Smooth muscle cell (in vitro differentiated cells): ENCODE measurements at regions not wholly inside any gene's neighbourhood (a gene's known extent, or its start where the extent isn't known, plus 50 kb on each side); places are given as distances from the start of the nearest gene placed in this dataset.

Source experiments
- DNase-seq: peaks from one replicate; lab custom pipeline; 2025; ENCODE audit not compliant: unreplicated experiment; lab: John Stamatoyannopoulos, UW
- H2AFZ ChIP-seq: fragments of 200-600 bp; sonication (generic); 2 replicates; pipeline ENCODE4 v1.6.0; 2016; ENCODE audit warnings: antibody characterized with exemption, low read depth, mild to moderate bottlenecking
- H3F3A ChIP-seq: fragments of 200-600 bp; sonication (generic); 2 replicates; pipeline ENCODE4 v1.6.0; 2017; ENCODE audit warnings: antibody characterized with exemption, low read depth
- H3K27ac ChIP-seq: fragments of 200-600 bp; sonication (generic); 2 replicates; pipeline ENCODE4 v1.5.1; 2016; ENCODE audit warnings: low read depth, mild to moderate bottlenecking
- H3K27me3 ChIP-seq: fragments of 200-600 bp; sonication (generic); 2 replicates; pipeline ENCODE4 v1.6.1; 2016; ENCODE audit warnings: low read depth, mild to moderate bottlenecking
- H3K36me3 ChIP-seq: fragments of 200-600 bp; sonication (generic); 2 replicates; pipeline ENCODE4 v1.5.1; 2016; ENCODE audit warnings: low read depth
- H3K4me1 ChIP-seq: fragments of 200-600 bp; sonication (generic); 2 replicates; pipeline ENCODE4 v1.5.1; 2016; ENCODE audit warnings: low read depth
- H3K4me2 ChIP-seq: fragments of 200-600 bp; sonication (generic); 2 replicates; pipeline ENCODE4 v1.6.0; 2016; ENCODE audit warnings: mild to moderate bottlenecking
- H3K4me3 ChIP-seq: fragments of 200-600 bp; sonication (generic); 2 replicates; pipeline ENCODE4 v1.5.1; 2016; ENCODE audit warnings: mild to moderate bottlenecking
- H3K79me2 ChIP-seq: fragments of 200-600 bp; sonication (generic); 2 replicates; pipeline ENCODE4 v1.6.0; 2016; ENCODE audit warnings: low read depth, mild to moderate bottlenecking
- H3K9ac ChIP-seq: fragments of 200-600 bp; sonication (generic); 2 replicates; pipeline ENCODE4 v1.6.0; 2016; ENCODE audit warnings: low read depth
- H3K9me3 ChIP-seq: fragments of 200-600 bp; sonication (generic); replicated peaks from 2 replicates; pipeline ENCODE4 v1.5.1; 2016; ENCODE audit warnings: low read depth
- H4K20me1 ChIP-seq: fragments of 200-600 bp; sonication (generic); 2 replicates; pipeline ENCODE4 v1.6.0; 2016; ENCODE audit warnings: low read depth
- CTCF ChIP-seq: fragments of 200-600 bp; sonication (generic); IDR thresholded peaks from 2 replicates; pipeline ENCODE4 v1.5.1; 2017; ENCODE audit warnings: borderline replicate concordance, mild to moderate bottlenecking, antibody characterized with exemption; ENCODE audit not compliant: insufficient read depth, poor library complexity, severe bottlenecking
- WGBS: methylation state at CpG from one replicate; pipeline ENCODE4 v1.1.7; 2016; ENCODE audit warnings: low lambda C conversion rate; 5-methylcytosine and 5-hydroxymethylcytosine counted together

- H3K4me2 ChIP-seq = no peak overlapping the region
- H3K9ac ChIP-seq = no peak overlapping the region
- H3K27ac ChIP-seq = no peak overlapping the region
- TF ChIP-seq CTCF = no peak
- DNase-seq = no peak
- no peaks in the 10 kb centered on the region for H3K9me3 ChIP-seq
- H3K36me3 ChIP-seq = no peaks in the 10 kb centered on the region
- WGBS = 93% methylated on average over 4 of the region's 4 CpGs
- H3K4me1 ChIP-seq = no peaks in the 10 kb centered on the region
- no peaks in the 10 kb centered on the region for H3K79me2 ChIP-seq
- H2AFZ ChIP-seq = no peak overlapping the region
- no peaks in the 10 kb centered on the region for H3K27me3 ChIP-seq
- no peak overlapping the region for H3K4me3 ChIP-seq
- H3F3A ChIP-seq = no peaks in the 10 kb centered on the region
- no peaks in the 10 kb centered on the region for H4K20me1 ChIP-seq
Observed at GRCh38 chr2:111653913-111654312, 230.1 kb downstream of the ANAPC1 start.

DNA sequence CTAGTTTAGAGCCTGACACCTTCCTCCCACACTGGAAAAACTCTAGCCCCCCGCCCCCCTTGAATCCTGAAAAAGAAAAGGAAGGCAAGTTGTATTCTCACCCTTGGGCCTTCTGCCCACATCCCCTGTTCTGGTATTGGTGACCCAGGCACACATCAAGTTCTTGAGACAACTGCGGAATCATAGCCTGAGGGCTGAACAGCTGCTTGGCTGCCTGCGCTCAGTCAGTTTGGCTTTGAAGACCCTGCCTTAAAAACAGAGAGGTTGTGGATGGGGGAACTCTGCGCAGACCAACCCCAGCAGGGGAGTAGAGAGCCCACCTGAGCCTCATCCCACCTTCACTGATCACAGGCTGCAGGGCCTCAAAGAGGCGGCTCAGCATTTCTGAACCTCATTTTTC lies 229.2 kb downstream of the ANAPC1 start:
- Histone ChIP-seq H3K4me3 (no peak overlapping the region), H3K9me3 (no peaks in the 10 kb centered on the region), H3K4me1 (no peaks in the 10 kb centered on the region), H3K9ac (no peak overlapping the region), H4K20me1 (no peaks in the 10 kb centered on the region), H3F3A (no peaks in the 10 kb centered on the region), H3K27me3 (no peaks in the 10 kb centered on the region), H3K79me2 (no peaks in the 10 kb centered on the region), H3K4me2 (no peak overlapping the region), H3K36me3 (no peaks in the 10 kb centered on the region), H2AFZ (no peak overlapping the region), H3K27ac (no peak overlapping the region)
- DNase-seq = no peak
- no peak for TF ChIP-seq CTCF
- WGBS = 94% methylated on average over 5 of the region's 5 CpGs

DNA sequence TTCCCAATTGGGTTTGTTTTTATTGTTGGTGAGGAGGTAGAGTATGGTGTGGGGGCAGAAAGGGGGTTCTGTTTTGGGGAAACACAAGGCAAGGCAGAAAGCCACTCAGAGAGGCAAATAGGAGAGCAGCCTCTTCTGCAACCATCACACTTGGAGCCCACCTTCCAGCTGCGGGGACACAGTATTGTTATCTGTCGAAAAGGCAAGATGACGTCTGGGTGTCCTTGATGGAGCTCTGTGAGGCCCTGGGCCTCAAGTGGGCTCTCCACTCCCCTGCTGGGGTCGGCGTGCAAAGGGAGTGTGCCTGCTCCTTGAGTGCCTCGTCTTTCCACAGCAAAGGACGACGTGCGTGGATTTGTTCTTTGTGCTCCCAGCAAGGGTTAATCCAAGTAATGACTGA lies 227.6 kb downstream of the ANAPC1 start:
- no peaks in the 10 kb centered on the region for H3K9me3 ChIP-seq
- H2AFZ ChIP-seq = no peak overlapping the region
- no peaks in the 10 kb centered on the region for H3K4me1 ChIP-seq
- H4K20me1 ChIP-seq = no peaks in the 10 kb centered on the region
- no peak overlapping the region for H3K4me2 ChIP-seq
- H3F3A ChIP-seq = no peaks in the 10 kb centered on the region
- no peaks in the 10 kb centered on the region for H3K79me2 ChIP-seq
- H3K36me3 ChIP-seq = no peaks in the 10 kb centered on the region
- H3K27ac ChIP-seq = no peak overlapping the region
- H3K9ac ChIP-seq = no peak overlapping the region
- TF ChIP-seq CTCF = no peak
- no peak for DNase-seq
- WGBS = 88% methylated on average over 9 of the region's 9 CpGs
- H3K27me3 ChIP-seq = no peaks in the 10 kb centered on the region
- H3K4me3 ChIP-seq = no peak overlapping the region

- no peaks in the 10 kb centered on the region for H3K4me1 ChIP-seq
- no peaks in the 10 kb centered on the region for H3F3A ChIP-seq
- no peak overlapping the region for H3K4me3 ChIP-seq
- no peak overlapping the region for H2AFZ ChIP-seq
- no peak overlapping the region for H3K4me2 ChIP-seq
- H3K27me3 ChIP-seq = no peaks in the 10 kb centered on the region
- no peak overlapping the region for H3K9ac ChIP-seq
- DNase-seq = no peak
- no peaks in the 10 kb centered on the region for H3K9me3 ChIP-seq
- no peaks in the 10 kb centered on the region for H3K79me2 ChIP-seq
- no peaks in the 10 kb centered on the region for H4K20me1 ChIP-seq
- 88% methylated on average over 11 of the region's 11 CpGs for WGBS
- no peak for TF ChIP-seq CTCF
- no peak overlapping the region for H3K27ac ChIP-seq
- no peaks in the 10 kb centered on the region for H3K36me3 ChIP-seq
Observed at GRCh38 chr2:111656894-111657293, 227.1 kb downstream of the ANAPC1 start.
